Right hindlimb (tissue), 1 donor: ENCODE measurements at regions not wholly inside any gene's neighbourhood (a gene's known extent, or its start where the extent isn't known, plus 50 kb on each side); places are given as distances from the start of the nearest gene placed in this dataset.

Experiments
- DNase-seq: peaks from one replicate; pipeline ENCODE4 v3.0.0-alpha.2; 2018

DNA sequence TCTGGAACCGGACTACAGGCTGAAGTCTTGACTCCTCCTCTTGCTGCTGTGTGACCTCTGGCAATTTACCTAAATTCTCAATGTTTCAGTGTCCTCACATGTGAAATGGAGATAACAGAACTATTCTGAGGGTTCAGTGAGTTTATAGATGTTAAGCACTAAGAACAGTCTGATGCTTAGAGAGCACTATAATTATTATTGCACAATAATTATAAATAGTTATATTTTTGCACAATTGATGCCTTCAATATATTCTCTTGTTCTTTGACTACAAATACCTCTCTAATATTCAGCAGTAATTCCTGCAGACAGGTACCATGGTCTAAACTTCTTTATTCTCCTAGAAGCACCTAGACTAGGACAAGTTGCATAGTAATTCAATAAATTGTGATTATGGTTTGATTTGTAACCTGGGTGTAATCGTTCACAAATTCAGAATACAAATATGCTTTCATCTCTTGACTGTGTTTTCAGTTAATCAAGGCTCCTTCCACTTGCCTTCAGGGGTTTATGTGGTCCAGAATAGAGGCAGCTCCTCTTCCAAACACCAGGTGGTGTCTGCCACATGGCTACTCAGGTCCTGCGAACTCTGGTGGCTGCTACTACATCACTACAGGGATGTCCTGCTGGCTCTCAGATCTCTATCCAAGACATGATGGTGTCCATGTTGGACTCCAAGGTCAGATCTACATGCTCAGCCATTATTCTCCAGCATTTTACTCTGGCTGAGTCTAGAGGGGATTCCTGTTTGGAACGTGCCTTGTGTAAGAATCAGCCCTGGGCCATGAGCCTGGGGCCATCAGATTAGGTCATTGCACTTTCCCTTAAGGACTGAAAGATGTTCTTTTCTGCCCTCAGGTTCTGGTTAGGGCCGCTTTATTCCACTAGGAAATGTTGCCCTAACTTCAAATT is 103.4 kb downstream of the QRFPR start:
- DNase-seq: no peak

DNA sequence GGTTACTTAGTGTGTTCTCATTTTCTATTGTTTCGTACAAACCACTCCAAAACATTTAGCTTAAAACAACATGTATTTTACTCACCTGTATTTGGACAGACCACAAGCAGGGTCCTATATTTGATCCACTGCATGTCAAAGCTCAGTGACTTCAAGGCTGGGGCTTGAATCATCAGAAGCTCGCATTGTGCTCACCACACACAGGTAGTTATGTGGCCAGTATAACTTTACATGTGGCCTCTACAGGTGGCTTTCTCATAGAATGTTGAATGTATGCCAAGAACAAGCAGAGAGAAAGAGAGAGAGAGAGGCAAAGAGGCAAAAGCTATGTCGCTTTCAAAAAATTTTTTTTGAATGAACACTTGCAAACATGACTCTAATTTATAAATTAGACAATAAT is 107.6 kb downstream of the QRFPR start:
- DNase-seq: no peak

DNA sequence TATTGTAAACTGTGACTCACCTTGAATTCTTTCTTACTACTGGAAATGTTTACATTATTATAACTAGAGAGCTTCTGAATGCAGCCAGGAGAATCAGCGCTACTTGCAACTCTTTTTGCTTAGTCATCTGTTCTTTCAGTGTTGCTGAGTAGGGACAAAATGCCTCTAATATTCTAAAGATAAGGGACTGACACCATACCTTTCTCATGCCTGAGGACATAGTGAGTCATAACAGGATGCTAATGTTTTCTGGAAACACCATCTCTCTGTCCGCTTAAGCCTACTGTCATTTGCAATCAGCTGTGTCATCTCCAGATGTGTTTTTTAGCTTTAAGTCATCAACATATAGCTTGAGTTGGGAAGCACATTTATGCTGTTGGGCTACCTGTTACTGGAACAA is 108.3 kb downstream of the QRFPR start:
- no peak for DNase-seq

DNA sequence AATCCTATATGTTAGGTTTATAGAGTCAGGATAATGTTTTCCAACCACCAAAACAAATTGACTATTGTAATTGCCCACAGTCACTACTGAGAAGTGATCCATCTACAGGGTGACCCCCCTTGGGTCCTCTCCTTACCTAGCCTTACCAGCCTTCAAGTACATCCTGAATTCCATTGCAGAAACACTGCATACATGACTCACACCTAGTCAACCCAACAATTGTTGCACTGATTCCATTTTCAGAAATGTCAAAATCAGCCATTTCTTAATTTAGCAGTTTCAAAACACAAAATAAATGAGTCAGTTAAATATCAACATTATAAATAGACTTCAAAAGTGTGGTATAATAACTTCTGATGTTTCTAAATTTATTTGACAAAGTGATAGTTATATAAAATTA is 106.3 kb upstream of the TNIP3 start:
- no peak for DNase-seq

DNA sequence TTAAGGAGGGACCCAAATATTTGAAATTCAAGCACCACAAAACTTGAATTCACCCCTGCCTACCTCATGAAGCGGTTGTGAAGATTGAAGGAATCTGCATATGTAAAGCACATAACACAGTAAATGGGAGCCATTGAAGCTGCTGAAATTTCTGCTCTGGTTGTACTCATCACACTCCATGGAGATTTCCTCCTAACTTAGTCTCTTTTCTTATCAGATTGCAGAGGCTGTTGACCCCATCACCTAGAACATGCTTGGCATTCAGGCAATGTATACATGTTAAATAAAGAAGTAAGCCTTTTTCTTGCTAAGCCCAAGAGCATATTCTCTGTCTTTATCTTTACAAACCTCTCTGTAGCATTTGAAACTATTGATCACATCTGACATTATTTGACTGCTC is 104.9 kb upstream of the TNIP3 start:
- no peak for DNase-seq

GRCh38 chr4:121266982-121267381 is 102.9 kb upstream of the TNIP3 start:
- no peak for DNase-seq

GRCh38 chr4:121256887-121257466 is 92.9 kb upstream of the TNIP3 start:
- DNase-seq: no peak

- no peak for DNase-seq
These were observed 92.0 kb upstream of the TNIP3 start for GRCh38 chr4:121255986-121256750.

GRCh38 chr4:121253961-121254360 is 89.8 kb upstream of the TNIP3 start:
- DNase-seq: no peak

DNA sequence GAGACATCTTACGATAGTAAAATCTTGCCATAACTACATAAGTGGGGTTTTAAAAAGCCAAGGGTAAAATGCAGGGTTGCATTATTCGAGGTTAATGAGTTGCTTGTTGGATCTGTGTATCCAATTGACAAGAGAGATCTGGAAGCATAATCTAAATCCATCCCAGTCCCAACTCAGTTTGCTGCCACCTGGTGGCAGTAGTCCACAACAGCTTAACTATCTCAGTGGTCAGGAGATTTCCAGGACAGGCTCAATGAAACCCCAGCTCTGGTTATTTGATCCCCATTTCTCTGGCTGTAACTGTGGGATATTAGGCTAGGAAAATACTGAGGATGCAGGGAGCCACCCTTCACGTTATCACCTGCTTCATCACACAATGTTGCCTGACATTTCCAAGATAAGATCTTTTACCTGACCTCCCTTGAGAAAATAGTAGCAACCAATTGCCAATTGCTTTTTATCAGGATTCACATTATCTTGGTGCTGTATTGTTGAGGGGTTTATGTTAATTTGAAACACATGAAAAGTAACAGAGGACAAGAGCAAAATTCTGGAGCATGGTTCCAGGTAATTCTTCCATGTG is 88.2 kb upstream of the TNIP3 start:
- DNase-seq: peak; percentile 78

DNA sequence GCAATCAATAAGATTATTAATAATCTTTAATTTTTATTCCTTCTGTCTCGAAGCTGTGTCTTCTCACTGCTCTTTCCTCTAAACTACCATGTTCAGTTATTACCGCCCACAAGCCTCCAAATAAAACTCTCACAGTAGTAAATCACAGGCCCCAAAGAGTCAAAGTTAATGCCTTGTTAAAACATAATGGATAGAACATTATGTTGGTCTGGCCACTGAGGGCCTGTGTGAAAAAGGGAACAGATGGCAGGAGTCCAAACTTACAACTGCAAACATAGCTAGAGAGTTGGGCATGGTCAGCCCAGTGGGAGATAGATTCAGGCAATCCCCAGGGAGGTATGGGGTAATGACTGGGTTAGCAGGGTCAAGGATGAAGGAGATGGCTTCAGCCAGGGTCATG is 84.6 kb upstream of the TNIP3 start:
- DNase-seq: no peak

- no peak for DNase-seq
These were observed 82.6 kb upstream of the TNIP3 start for GRCh38 chr4:121246698-121247097.

DNA sequence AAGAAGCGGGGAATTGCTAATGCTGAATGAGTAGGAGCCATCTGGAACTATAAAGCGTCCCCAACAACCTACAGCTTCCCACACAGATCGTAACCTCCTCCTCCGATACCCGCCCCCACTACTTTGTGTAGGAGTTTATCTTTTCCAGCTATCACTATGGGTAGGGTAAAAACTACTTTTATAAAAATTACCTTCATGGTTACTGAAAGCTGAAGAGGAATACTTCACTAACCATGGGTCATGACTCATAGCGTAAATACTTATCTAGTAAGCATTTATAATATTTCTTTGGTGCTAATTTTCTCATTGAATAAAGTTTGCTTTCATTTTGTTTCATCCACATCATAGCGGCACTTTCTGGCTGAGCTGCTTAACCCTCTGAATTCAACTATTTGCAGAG is 79.4 kb upstream of the TNIP3 start:
- no peak for DNase-seq

- DNase-seq: no peak
These were observed 78.1 kb upstream of the TNIP3 start for GRCh38 chr4:121242188-121242750.

GRCh38 chr4:121239951-121240350 is 75.8 kb upstream of the TNIP3 start:
- DNase-seq: no peak

- DNase-seq: no peak
These were observed 74.3 kb upstream of the TNIP3 start for GRCh38 chr4:121238461-121238860.

GRCh38 chr4:121237069-121237399 is 72.9 kb upstream of the TNIP3 start:
- no peak for DNase-seq

- peak; percentile 34 for DNase-seq
These were observed 72.4 kb upstream of the TNIP3 start for GRCh38 chr4:121236353-121237068.

- DNase-seq: no peak
These were observed 69.9 kb upstream of the TNIP3 start for GRCh38 chr4:121233982-121234381.

DNA sequence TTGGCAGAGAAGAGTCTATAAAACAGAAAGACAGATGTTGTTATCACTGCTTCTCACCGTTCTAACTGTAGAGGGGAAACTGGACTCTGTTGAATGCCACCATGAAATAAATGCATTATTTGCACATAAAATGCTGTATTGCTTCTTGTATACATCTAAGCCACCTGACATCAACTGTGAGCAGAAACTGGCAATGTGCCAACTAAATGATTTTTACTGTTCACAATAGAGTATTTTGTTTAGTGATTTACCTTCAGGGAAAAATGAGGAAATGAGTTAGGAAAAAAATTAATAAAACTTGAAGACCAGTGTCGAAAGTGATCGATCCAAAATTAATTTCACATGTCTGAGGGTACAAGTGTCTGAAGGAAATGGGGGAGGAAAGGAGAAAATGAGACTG is 65.9 kb upstream of the TNIP3 start:
- DNase-seq: no peak

DNA sequence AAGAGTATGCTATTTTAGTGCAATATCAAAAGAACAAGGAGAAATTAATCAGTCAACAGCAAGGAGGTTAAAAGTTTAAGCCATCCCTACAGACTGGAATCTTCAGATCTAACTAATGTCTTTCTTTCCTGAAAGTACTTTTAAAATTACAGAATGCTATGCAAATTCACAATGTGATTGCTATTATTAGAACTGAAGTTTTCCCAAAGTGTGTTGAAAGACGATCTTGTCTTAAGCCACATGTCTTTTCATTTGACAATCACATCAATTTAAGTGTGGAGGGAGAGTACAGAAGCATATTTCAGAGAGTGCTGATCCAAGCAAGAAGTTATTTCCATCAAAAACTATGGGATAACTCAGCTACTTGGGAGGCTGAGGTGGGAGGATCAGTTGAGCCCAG is 64.7 kb upstream of the TNIP3 start:
- no peak for DNase-seq

GRCh38 chr4:121227341-121227792 is 63.2 kb upstream of the TNIP3 start:
- DNase-seq: no peak
